Fibroblast of peridontal ligament (primary cell): ENCODE measurements at regions not wholly inside any gene's neighbourhood (a gene's known extent, or its start where the extent isn't known, plus 50 kb on each side); places are given as distances from the start of the nearest gene placed in this dataset.
A peak's percentile ranks its signal among the peaks of the same experiment; 100 is the strongest.
"Not testable (repeated sequence)": the region's sequence is repeated elsewhere in the genome, so short reads cannot be mapped to it uniquely, and the experiment has no call there.

Source experiments
- DNase-seq: peaks from one replicate; pipeline ENCODE4 v3.0.0-alpha.2; 2010; ENCODE audit errors: extremely low read depth

- DNase-seq = peak; percentile 38
Measured at GRCh38 chr7:81231301-81231838, 312.5 kb upstream of the SEMA3C start.

GRCh38 chr7:81226234-81226633 is 307.4 kb upstream of the SEMA3C start:
- no peak for DNase-seq

- DNase-seq = not testable (repeated sequence)
Measured at GRCh38 chr7:81222692-81223091, 303.8 kb upstream of the SEMA3C start.

GRCh38 chr7:81221527-81222217 is 302.8 kb upstream of the SEMA3C start:
- no peak for DNase-seq

- no peak for DNase-seq
Measured at GRCh38 chr7:81218480-81219106, 299.7 kb upstream of the SEMA3C start.

GRCh38 chr7:81213394-81213793 is 294.5 kb upstream of the SEMA3C start:
- DNase-seq = no peak

- DNase-seq = no peak
Measured at GRCh38 chr7:81211934-81212320, 293.1 kb upstream of the SEMA3C start.

GRCh38 chr7:81211204-81211933 is 292.5 kb upstream of the SEMA3C start:
- DNase-seq = no peak

GRCh38 chr7:81210137-81211064 is 291.6 kb upstream of the SEMA3C start:
- peak; percentile 71 for DNase-seq

- no peak for DNase-seq
Measured at GRCh38 chr7:81209059-81209458, 290.2 kb upstream of the SEMA3C start.

GRCh38 chr7:81207801-81208200 is 288.9 kb upstream of the SEMA3C start:
- DNase-seq = peak; percentile 45

GRCh38 chr7:81206667-81207360 is 288.0 kb upstream of the SEMA3C start:
- DNase-seq = no peak

- no peak for DNase-seq
Measured at GRCh38 chr7:81206217-81206616, 287.4 kb upstream of the SEMA3C start.

GRCh38 chr7:81201188-81201587 is 282.3 kb upstream of the SEMA3C start:
- no peak for DNase-seq

GRCh38 chr7:81198766-81199165 is 279.9 kb upstream of the SEMA3C start:
- no peak for DNase-seq

- no peak for DNase-seq
Measured at GRCh38 chr7:81197266-81197665, 278.4 kb upstream of the SEMA3C start.

GRCh38 chr7:81195033-81195432 is 276.2 kb upstream of the SEMA3C start:
- no peak for DNase-seq

GRCh38 chr7:81190997-81191768 is 272.3 kb upstream of the SEMA3C start:
- peak; percentile 51 for DNase-seq

- no peak for DNase-seq
Measured at GRCh38 chr7:81187753-81188152, 268.9 kb upstream of the SEMA3C start.

GRCh38 chr7:81186691-81187090 is 267.8 kb upstream of the SEMA3C start:
- DNase-seq = peak; percentile 55
